GM18507 (cell line): ENCODE measurements at regions not wholly inside any gene's neighbourhood (a gene's known extent, or its start where the extent isn't known, plus 50 kb on each side); places are given as distances from the start of the nearest gene placed in this dataset.

Experiments
- DNase-seq: peaks from one replicate; pipeline ENCODE4 v3.0.0; 2011; ENCODE audit warnings: low read depth; ENCODE audit not compliant: insufficient read length; ENCODE audit errors: extremely low spot score
- FAIRE-seq: peaks from 2 replicates; lab custom pipeline; 2011; peaks lifted over from hg19 to GRCh38; lab: Jason Lieb, UNC

GRCh38 chr3:148269816-148270215 is 427.9 kb upstream of the AGTR1 start:
- FAIRE-seq: no peak
- no peak for DNase-seq

- no peak for FAIRE-seq
These were observed 417.0 kb upstream of the AGTR1 start for GRCh38 chr3:148280623-148281242.

GRCh38 chr3:148289159-148289558 is 408.5 kb upstream of the AGTR1 start:
- no peak for DNase-seq
- no peak for FAIRE-seq

More at GRCh38 chr3:148280623-148281242, 417.0 kb upstream of the AGTR1 start:
- DNase-seq: no peak

GRCh38 chr3:148297013-148297412 is 400.7 kb upstream of the AGTR1 start:
- FAIRE-seq (no peak), DNase-seq (no peak)

DNA sequence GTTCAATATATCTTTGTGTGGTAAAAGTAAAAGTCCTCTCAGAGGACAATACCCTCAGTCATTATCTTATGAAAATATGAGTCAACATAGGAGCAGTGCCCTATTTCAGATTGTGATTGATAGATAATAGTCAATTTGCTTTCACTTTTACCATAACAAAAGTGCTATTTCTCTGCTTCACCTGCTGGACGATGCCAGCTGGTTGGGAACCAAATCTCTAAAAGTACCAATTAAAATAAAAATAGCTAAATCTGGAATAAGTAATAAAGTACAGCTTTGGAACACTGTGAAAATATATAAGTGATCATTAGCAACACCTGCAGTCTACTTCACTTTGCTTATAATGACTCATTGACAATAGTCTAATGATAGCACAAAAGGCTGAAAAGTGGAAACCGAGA is 390.3 kb upstream of the AGTR1 start:
- DNase-seq (no peak), FAIRE-seq (no peak)

DNA sequence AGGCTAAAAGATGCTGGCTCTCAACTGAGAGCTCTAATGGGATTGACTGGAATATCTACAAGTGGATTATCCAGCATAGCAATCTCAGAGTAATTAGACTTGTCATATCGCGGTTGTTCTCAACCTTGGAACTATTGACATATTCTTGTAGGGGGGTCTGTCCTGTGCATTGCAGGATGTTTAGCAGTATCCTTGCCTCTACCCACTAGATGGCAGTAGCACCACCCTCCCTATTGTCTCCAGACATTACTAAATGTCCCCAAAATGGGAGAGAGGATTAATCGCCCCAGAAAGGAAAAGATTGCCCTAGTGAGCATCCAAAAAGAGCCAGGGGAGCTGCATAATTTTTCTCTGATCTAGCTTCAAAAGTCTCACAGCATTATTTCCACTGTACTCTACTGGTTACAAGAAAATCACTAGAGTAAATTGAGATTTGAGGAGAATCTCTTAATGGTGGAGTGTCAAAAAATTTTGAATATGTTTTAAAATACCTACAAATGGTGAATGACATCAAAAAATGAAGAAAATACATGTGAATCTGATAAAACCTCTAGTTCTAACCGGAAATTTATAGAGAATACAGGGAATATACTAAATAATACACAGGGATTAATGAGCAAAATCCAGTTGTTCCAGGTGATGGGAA is 388.2 kb upstream of the AGTR1 start:
- DNase-seq: no peak
- peak; percentile 69 for FAIRE-seq

DNA sequence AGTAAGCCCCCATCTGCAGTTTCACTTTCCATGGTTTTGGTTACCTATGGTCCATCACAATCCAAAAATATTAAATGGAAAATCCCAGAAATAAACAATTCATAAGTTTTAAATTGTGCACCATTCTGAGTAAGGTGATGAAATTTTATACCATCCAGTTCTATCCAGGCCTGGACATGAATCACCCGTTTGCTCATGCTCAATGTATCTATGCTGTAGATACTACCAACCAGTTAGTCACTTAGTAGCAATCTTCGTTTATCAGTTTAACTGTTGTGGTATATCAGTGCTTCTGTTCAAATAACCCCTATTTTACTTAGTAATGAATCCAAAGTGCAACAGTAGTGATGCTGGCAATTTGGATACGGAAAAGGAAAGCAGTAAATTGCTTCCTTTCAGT is 381.9 kb upstream of the AGTR1 start:
- no peak for DNase-seq
- FAIRE-seq: no peak

DNA sequence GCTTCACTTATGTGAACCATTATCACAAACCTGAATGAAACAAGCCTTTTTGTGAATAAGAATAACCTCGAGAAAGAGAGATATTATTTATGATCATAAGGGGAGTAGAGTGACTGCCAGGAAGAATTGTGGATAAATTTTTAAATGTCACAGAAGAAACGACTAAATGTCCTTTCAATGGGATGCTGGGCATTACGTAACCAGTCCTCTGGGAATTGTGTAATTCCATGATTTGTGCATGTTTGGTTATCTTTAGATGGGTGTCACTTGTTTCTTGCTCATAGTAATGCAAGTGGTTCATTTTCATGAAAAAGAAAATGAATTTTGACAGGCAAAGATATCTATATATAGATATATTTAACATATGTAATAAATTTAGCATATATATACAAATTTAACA is 379.5 kb upstream of the AGTR1 start:
- FAIRE-seq (no peak), DNase-seq (no peak)

DNA sequence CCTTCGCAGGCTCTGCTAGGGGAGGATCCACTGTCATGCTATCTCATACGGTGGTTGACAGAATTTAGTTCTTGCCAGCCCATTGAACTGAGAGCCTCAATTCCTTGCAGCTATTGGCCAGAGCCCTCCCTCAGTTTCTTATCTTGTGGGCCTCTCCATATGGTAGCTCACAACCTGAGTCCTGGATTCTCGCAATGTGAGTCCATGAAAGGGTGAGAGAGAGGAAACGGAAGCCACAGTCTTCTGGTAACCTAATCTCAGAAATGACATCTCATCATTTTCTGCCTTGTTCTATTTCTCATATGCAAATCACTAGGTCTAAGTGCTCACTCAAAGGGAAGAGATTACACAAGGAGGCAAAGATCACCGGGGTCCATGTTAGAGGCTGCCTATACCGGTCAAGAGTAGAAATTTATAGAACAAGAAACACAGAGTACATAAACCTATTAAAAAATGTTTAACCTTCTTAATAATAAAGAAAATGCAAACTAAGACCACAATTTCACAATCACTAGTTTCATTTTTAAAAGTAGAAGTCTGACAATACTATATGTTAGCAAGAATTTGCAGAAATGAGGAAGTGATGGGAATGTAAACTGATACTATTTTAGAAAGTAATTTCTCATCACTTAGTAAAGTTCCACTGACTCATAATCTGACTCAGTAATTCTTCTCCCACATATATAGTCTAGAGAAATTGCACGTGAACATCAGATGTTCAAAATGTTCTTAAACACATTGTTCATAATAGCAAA is 378.4 kb upstream of the AGTR1 start:
- FAIRE-seq (peak; percentile 95), DNase-seq (no peak)

- FAIRE-seq (peak; percentile 36), DNase-seq (no peak)
These were observed 377.7 kb upstream of the AGTR1 start for GRCh38 chr3:148319960-148320359.

- DNase-seq (no peak), FAIRE-seq (peak; percentile 58)
These were observed 368.0 kb upstream of the AGTR1 start for GRCh38 chr3:148329481-148330235.

- FAIRE-seq (no peak), DNase-seq (no peak)
These were observed 367.2 kb upstream of the AGTR1 start for GRCh38 chr3:148330542-148330941.

- FAIRE-seq: no peak
- DNase-seq: no peak
These were observed 366.4 kb upstream of the AGTR1 start for GRCh38 chr3:148331081-148331846.

DNA sequence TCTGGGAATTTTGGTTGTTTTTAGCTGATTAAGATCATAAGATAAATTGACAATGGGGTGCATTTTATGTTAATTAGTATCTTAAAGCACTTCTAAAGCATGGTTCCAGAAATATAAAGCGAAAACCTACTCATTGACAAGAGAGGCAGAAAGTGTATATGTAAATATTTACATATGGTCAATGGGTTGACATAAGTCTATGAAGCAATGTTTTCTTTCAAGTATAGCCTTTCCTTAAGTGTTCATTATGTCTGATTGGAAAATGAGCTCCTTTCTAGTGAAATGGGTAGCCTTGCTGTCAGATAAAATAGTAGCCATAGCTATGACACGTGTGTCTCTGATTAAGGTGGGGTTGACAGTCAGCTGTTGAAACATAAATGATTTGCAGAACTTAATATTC is 365.2 kb upstream of the AGTR1 start:
- DNase-seq (no peak), FAIRE-seq (no peak)

DNA sequence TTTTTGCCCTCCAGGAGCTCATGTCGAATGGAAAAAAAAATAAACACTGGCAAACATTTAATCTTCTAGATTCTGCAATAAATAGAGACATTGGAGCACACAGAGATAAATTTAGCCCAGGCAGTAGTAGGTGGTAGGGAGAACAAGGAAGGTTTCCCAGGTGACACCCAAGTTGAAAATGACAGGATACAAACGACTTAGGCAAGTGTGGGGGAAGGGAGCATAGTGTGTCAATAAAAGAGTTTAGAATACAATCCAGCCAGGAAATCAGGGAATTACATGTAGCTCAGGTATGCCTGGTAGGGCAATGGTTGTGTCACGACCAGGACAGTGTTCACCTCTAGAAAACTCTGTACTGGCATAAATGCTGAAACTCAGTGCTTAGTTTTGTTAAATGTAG is 364.6 kb upstream of the AGTR1 start:
- FAIRE-seq: no peak
- no peak for DNase-seq

- FAIRE-seq (no peak), DNase-seq (no peak)
These were observed 362.1 kb upstream of the AGTR1 start for GRCh38 chr3:148335612-148336011.

DNA sequence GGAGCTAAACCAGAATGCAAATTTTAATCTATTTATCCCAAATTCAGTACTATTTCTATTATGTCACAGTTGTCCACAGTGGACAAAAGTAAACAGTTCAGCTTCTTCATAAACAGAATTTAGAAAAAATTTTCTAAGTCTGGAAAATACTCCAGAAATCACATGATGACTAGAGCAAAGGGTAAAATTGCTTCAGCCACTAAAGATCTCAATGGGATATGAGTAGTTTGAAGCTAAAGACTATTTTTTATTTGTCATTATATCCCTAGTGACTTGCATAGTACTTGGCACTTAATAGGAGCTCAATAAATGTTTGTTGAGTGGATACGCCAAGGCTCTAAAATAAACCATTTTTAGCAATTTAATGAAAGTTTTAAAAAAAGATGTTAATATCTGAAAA is 354.3 kb upstream of the AGTR1 start:
- no peak for DNase-seq

GRCh38 chr3:148344521-148344920 is 353.2 kb upstream of the AGTR1 start:
- FAIRE-seq: no peak
- no peak for DNase-seq

More for the DNA sequence above, 354.3 kb upstream of the AGTR1 start:
- FAIRE-seq: no peak

- no peak for DNase-seq
- FAIRE-seq: no peak
These were observed 337.7 kb upstream of the AGTR1 start for GRCh38 chr3:148360051-148360450.
